ENCODE measurements at regions not wholly inside any gene's neighbourhood (a gene's known extent, or its start where the extent isn't known, plus 50 kb on each side); places are given as distances from the start of the nearest gene placed in this dataset.
"Not testable (repeated sequence)": the region's sequence is repeated elsewhere in the genome, so short reads cannot be mapped to it uniquely, and the experiment has no call there.

DNA sequence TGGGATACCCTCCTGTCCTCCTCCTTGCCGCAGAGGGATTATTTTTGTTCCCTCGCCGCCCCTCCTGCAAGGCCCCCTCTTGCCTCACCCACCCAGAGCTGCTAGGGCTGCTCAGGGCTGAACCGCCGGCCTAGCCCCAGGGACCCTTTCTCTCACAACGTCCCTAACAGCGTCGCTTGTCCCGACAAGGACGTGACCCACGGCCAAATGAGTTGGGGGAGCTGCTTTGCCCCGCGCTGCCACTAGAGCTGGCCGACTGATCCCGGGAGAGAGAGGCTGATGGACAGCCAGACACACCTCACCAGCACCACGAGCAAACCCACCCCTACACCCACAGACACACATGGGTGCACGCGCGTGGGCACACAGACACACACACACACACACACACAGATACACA lies 154.6 kb upstream of the ALG10B start:
- Histone ChIP-seq H3K4me3 (no peak overlapping the region), H3K27ac (no peak overlapping the region), H3K9me3 (no peaks in the 10 kb centered on the region), H3K4me1 (no peaks in the 10 kb centered on the region), H3K27me3 (no peaks in the 10 kb centered on the region), H3K36me3 (no peaks in the 10 kb centered on the region)
- in situ Hi-C loops (cut with MboI; ENCODE audit: low sequenced_read_pairs in 4 of 4) (no loop called here), intact Hi-C loops (cut with DNase I; ENCODE audit: low total_unique reads) (no loop called here)
- DNase-seq (no peak), ATAC-seq (no peak)
- TF ChIP-seq, protein P1, sequence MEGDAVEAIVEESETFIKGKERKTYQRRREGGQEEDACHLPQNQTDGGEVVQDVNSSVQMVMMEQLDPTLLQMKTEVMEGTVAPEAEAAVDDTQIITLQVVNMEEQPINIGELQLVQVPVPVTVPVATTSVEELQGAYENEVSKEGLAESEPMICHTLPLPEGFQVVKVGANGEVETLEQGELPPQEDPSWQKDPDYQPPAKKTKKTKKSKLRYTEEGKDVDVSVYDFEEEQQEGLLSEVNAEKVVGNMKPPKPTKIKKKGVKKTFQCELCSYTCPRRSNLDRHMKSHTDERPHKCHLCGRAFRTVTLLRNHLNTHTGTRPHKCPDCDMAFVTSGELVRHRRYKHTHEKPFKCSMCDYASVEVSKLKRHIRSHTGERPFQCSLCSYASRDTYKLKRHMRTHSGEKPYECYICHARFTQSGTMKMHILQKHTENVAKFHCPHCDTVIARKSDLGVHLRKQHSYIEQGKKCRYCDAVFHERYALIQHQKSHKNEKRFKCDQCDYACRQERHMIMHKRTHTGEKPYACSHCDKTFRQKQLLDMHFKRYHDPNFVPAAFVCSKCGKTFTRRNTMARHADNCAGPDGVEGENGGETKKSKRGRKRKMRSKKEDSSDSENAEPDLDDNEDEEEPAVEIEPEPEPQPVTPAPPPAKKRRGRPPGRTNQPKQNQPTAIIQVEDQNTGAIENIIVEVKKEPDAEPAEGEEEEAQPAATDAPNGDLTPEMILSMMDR (IDR thresholded peaks at IDR 0.05 in 4 of 5, conservative IDR thresholded peaks at IDR 0.05 in 1 of 5): no peak
- TF ChIP-seq POLR2A (IDR thresholded peaks at IDR 0.05): no peak

- TF ChIP-seq, protein P1 (IDR thresholded peaks at IDR 0.05 in 4 of 5, conservative IDR thresholded peaks at IDR 0.05 in 1 of 5): no peak
- TF ChIP-seq POLR2A (IDR thresholded peaks at IDR 0.05): no peak
- intact Hi-C loops (cut with DNase I; ENCODE audit: low total_unique reads) (no loop called here), in situ Hi-C loops (cut with MboI; ENCODE audit: low sequenced_read_pairs in 4 of 4) (no loop called here)
- Histone ChIP-seq H3K36me3 (no peaks in the 10 kb centered on the region), H3K4me1 (no peaks in the 10 kb centered on the region), H3K9me3 (no peaks in the 10 kb centered on the region), H3K27me3 (no peaks in the 10 kb centered on the region), H3K4me3 (no peak overlapping the region), H3K27ac (no peak overlapping the region)
- DNase-seq (no peak), ATAC-seq (no peak)
Measured at GRCh38 chr12:38162708-38163441, 153.7 kb upstream of the ALG10B start.

- DNase-seq: no peak
- intact Hi-C loops (cut with DNase I; ENCODE audit: low total_unique reads) (no loop called here), in situ Hi-C loops (cut with MboI; ENCODE audit: low sequenced_read_pairs in 4 of 4) (no loop called here)
Measured at GRCh38 chr12:38163442-38163801, 153.2 kb upstream of the ALG10B start.

DNA sequence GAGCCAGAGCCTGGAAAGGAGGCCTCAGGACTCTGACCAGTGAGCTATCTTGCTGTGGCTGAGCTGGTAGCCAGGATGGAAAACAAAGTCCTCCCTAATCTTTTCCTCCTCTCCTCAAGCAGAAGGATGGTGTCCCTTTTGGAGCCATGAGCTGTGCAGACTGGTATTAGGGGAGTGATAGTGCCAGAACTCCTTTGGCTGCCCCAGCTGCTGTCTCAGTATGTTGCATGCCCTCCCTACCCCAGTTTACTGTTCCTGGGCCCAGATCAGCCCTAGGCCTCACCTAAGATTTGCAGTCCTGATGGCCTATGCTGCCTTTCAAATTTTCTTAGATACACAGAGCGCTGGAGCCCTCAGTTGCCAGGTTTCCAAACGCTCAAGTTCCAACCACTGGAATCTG lies 150.3 kb upstream of the ALG10B start:
- ATAC-seq: no peak
- H3K27me3 ChIP-seq: no peaks in the 10 kb centered on the region
- no peak overlapping the region for H3K27ac ChIP-seq
- no peaks in the 10 kb centered on the region for H3K36me3 ChIP-seq
- DNase-seq: no peak
- TF ChIP-seq, protein P1 (IDR thresholded peaks at IDR 0.05 in 4 of 5, conservative IDR thresholded peaks at IDR 0.05 in 1 of 5): no peak
- no peak for TF ChIP-seq POLR2A (IDR thresholded peaks at IDR 0.05)
- intact Hi-C loops (cut with DNase I; ENCODE audit: low total_unique reads) (no loop called here), in situ Hi-C loops (cut with MboI; ENCODE audit: low sequenced_read_pairs in 4 of 4) (no loop called here)
- H3K4me1 ChIP-seq: no peaks in the 10 kb centered on the region
- H3K4me3 ChIP-seq: no peak overlapping the region
- H3K9me3 ChIP-seq: no peaks in the 10 kb centered on the region

More at GRCh38 chr12:38163442-38163801, 153.2 kb upstream of the ALG10B start:
- Histone ChIP-seq H3K9me3 (no peaks in the 10 kb centered on the region), H3K27ac (no peak overlapping the region), H3K27me3 (no peaks in the 10 kb centered on the region), H3K4me3 (no peak overlapping the region), H3K36me3 (no peaks in the 10 kb centered on the region), H3K4me1 (no peaks in the 10 kb centered on the region)
- TF ChIP-seq POLR2A (IDR thresholded peaks at IDR 0.05): no peak
- TF ChIP-seq, protein P1 (IDR thresholded peaks at IDR 0.05 in 4 of 5, conservative IDR thresholded peaks at IDR 0.05 in 1 of 5): no peak
- ATAC-seq: no peak

GRCh38 chr12:38175538-38175937 lies 141.0 kb upstream of the ALG10B start:
- Histone ChIP-seq H3K36me3 (no peaks in the 10 kb centered on the region), H3K4me1 (no peaks in the 10 kb centered on the region), H3K27me3 (no peaks in the 10 kb centered on the region), H3K9me3 (no peaks in the 10 kb centered on the region), H3K4me3 (no peak overlapping the region), H3K27ac (no peak overlapping the region)
- ATAC-seq (no peak), DNase-seq (no peak)
- intact Hi-C loops (cut with DNase I; ENCODE audit: low total_unique reads) (no loop called here), in situ Hi-C loops (cut with MboI; ENCODE audit: low sequenced_read_pairs in 4 of 4) (no loop called here)
- TF ChIP-seq POLR2A (IDR thresholded peaks at IDR 0.05): no peak
- TF ChIP-seq, protein P1 (IDR thresholded peaks at IDR 0.05 in 4 of 5, conservative IDR thresholded peaks at IDR 0.05 in 1 of 5): no peak

DNA sequence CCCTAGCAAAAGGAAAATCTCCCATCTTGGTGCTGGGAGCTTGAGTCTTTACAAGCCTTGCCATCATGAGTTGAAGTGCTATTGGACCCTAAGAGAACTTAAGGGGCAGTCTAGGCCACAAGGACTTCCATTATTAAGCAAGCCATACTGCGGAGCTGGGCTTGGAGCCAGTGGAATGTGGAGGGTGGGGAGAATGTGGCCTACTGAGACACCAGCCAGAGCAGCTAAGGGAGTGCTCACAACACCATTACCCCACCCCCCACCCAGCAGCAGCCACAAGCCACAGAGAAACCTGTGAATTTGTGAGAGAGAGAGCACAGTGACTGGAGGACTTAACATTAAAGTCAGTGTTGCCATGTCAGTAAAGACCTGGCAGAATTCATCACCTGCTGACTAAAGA lies 133.0 kb upstream of the ALG10B start:
- DNase-seq; ATAC-seq; intact Hi-C loops (cut with DNase I; ENCODE audit: low total_unique reads); in situ Hi-C loops (cut with MboI; ENCODE audit: low sequenced_read_pairs in 4 of 4); H3K36me3 ChIP-seq; H3K9me3 ChIP-seq; H3K4me3 ChIP-seq; H3K4me1 ChIP-seq; H3K27ac ChIP-seq; H3K27me3 ChIP-seq: not testable (repeated sequence)

DNA sequence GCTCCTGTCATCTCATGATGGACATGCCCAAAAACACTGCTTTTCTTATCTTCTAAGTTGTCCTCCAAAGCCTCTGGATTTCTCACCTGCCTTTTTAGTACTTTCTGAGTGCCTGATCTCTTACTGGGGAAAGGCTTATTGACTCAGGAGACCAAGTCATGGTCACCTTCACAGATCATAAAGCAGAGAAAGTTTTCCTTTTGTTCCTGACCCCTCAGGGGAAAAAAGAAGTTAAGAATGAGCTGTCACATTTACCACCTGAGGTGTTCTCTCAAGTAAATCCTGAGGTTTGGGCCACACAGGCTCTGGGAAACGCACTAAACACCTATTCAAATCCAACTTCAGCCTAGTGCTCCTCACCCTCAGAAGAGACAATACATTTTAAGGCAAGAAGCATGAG lies 119.3 kb upstream of the ALG10B start:
- H3K4me1 ChIP-seq; intact Hi-C loops (cut with DNase I; ENCODE audit: low total_unique reads); in situ Hi-C loops (cut with MboI; ENCODE audit: low sequenced_read_pairs in 4 of 4); H3K27me3 ChIP-seq; DNase-seq; H3K36me3 ChIP-seq; H3K9me3 ChIP-seq; H3K4me3 ChIP-seq; H3K27ac ChIP-seq; ATAC-seq: not testable (repeated sequence)
